K562 (cell line): ENCODE measurements at regions not wholly inside any gene's neighbourhood (a gene's known extent, or its start where the extent isn't known, plus 50 kb on each side); places are given as distances from the start of the nearest gene placed in this dataset.

Experiments used
- ATAC-seq: fragments of 200-7000 bp; cut with Tn5 transposase; 3 replicates; pipeline ENCODE4 v1.9.1; 2020; ENCODE audit warnings: moderate library complexity
- BruUV-seq: library from RNA; stranded (reverse); fragments of 400-500 nt; replicated peaks from 2 replicates; lab custom pipeline; 2021; lab: Mats Ljungman, UMichigan
- CTCF ChIA-PET: fragments of 300-600 bp; formaldehyde crosslinking; extraction: SDS; loops from one replicate; lab custom pipeline; 2021; ENCODE audit warnings: low intra/inter-chr PET ratio; lab: Yijun Ruan, JAX
- POLR2A ChIA-PET: fragments of 300-600, 350-650 bp; sonication (Branson Sonifier 250); formaldehyde crosslinking; extraction: SDS; loops from one replicate; lab custom pipeline; 2021; ENCODE audit warnings: antibody characterized with exemption, inconsistent platforms; lab: Yijun Ruan, JAX
- DNase-seq, 4 experiments: peaks; one replicate each; pipeline versions ENCODE4 v3.0.0 to v3.0.0-alpha.2; 2011 to 2018; ENCODE audit warnings: low spot score in 3 of 4, mixed read lengths in 3 of 4; ENCODE audit errors: extremely low read depth in 1 of 4
- FAIRE-seq: peaks from 2 replicates; lab custom pipeline; 2011; peaks lifted over from hg19 to GRCh38; lab: Jason Lieb, UNC
- H2AFZ ChIP-seq: 2 replicates; pipeline ENCODE4 v1.6.0; 2011; ENCODE audit warnings: low read depth, low read length, control low read depth, inconsistent platforms
- H3K27ac ChIP-seq: fragments of 200-600 bp; 3 replicates; pipeline ENCODE4 v1.8.0; 2011; ENCODE audit warnings: low read depth, mild to moderate bottlenecking, control low read depth, inconsistent platforms, low read length, moderate library complexity, mixed read lengths; ENCODE audit errors: extremely low read depth
- H3K27me3 ChIP-seq, 2 experiments: fragments of 300-600 bp in 1 of 2; 2 replicates in 1 of 2; 3 replicates in 1 of 2; pipeline versions ENCODE4 v1.6.0 to v1.8.0; 2011; ENCODE audit warnings: inconsistent platforms in 2 of 2, low read length in 2 of 2, mild to moderate bottlenecking in 1 of 2, mixed read lengths in 1 of 2, moderate library complexity in 1 of 2; ENCODE audit not compliant: control insufficient read depth in 2 of 2, insufficient read depth in 2 of 2
- H3K36me3 ChIP-seq: fragments of 300-600 bp; 3 replicates; pipeline ENCODE4 v1.8.0; 2011; ENCODE audit warnings: mild to moderate bottlenecking, low read length, inconsistent platforms; ENCODE audit not compliant: control insufficient read depth, insufficient read depth
- H3K4me1 ChIP-seq, 2 experiments: fragments of 200-600 bp in 1 of 2; replicated peaks in 1 of 2; 2 replicates in 1 of 2; 3 replicates in 1 of 2; pipeline versions ENCODE4 v1.5.1 to v1.8.0; 2011; ENCODE audit warnings: inconsistent platforms in 2 of 2, low read length in 2 of 2, mild to moderate bottlenecking in 1 of 2, mixed read lengths in 1 of 2, moderate library complexity in 1 of 2; ENCODE audit not compliant: control insufficient read depth in 2 of 2, insufficient read depth in 2 of 2
- H3K4me2 ChIP-seq: 2 replicates; pipeline ENCODE4 v1.6.1; 2011; ENCODE audit warnings: low read length, control low read depth, inconsistent platforms, mixed read lengths; ENCODE audit not compliant: insufficient read depth
- H3K4me3 ChIP-seq: fragments of 200-600 bp; sonication (generic), shearing (Covaris generic); 2 replicates; pipeline ENCODE4 v1.5.1; 2016; ENCODE audit warnings: control low read depth, inconsistent platforms
- H3K79me2 ChIP-seq: fragments of 200-600 bp; 3 replicates; pipeline ENCODE4 v1.8.0; 2011; ENCODE audit warnings: low read length, inconsistent platforms; ENCODE audit not compliant: control insufficient read depth, insufficient read depth
- H3K9ac ChIP-seq, 2 experiments: 2 replicates each; pipeline versions ENCODE4 v1.6.0 to v1.6.1; 2011; ENCODE audit warnings: low read depth in 2 of 2, low read length in 2 of 2, control low read depth in 1 of 2, inconsistent platforms in 1 of 2, mild to moderate bottlenecking in 1 of 2, mixed read lengths in 1 of 2; ENCODE audit not compliant: insufficient read depth in 1 of 2
- H3K9me1 ChIP-seq: one replicate; pipeline ENCODE4 v1.6.0; 2011; ENCODE audit warnings: inconsistent platforms, mild to moderate bottlenecking, low read length, moderate library complexity; ENCODE audit not compliant: control insufficient read depth, insufficient read depth
- H3K9me3 ChIP-seq: replicated peaks from 2 replicates; pipeline ENCODE4 v1.5.1; 2011; ENCODE audit warnings: low read depth, low read length, inconsistent platforms; ENCODE audit not compliant: control insufficient read depth, insufficient read depth
- H4K20me1 ChIP-seq: replicated peaks from 2 replicates; pipeline ENCODE4 v1.6.1; 2011; ENCODE audit warnings: low read length, inconsistent platforms, mixed read lengths; ENCODE audit not compliant: control insufficient read depth, insufficient read depth
- ATF1 ChIP-seq, 2 experiments: fragments of 450-650 bp in 1 of 2; IDR thresholded peaks; 2 replicates each; pipeline ENCODE4 v1.6.1; 2016; ENCODE audit warnings: missing compliant biosample characterization in 1 of 2, missing genetic modification characterization in 1 of 2
- BRD9 ChIP-seq: fragments of 450-650 bp; IDR thresholded peaks from 2 replicates; pipeline ENCODE4 v1.6.1; 2018; ENCODE audit warnings: low read depth; ENCODE audit not compliant: partially characterized antibody
- CHD1 ChIP-seq: fragments of 200-600 bp; sonication (generic); IDR thresholded peaks from one replicate; pipeline ENCODE4 v1.6.1; 2012; ENCODE audit warnings: mild to moderate bottlenecking, moderate library complexity, low read length, inconsistent platforms
- E2F8 ChIP-seq: fragments of 450-650 bp; IDR thresholded peaks from 2 replicates; pipeline ENCODE4 v1.7.1; 2018; ENCODE audit warnings: mild to moderate bottlenecking, low read depth; ENCODE audit not compliant: partially characterized antibody
- EWSR1 ChIP-seq: fragments of 450-650 bp; IDR thresholded peaks from 2 replicates; pipeline ENCODE4 v1.6.1; 2018; ENCODE audit warnings: borderline replicate concordance, mild to moderate bottlenecking, low read depth, moderate library complexity; ENCODE audit not compliant: partially characterized antibody
- GTF2E2 ChIP-seq: fragments of 200-800 bp; sonication (Bioruptor generic); IDR thresholded peaks from 2 replicates; pipeline ENCODE4 v1.6.1; 2016; ENCODE audit warnings: missing genetic modification characterization, missing compliant biosample characterization
- HDAC1 ChIP-seq, 2 experiments: fragments of 450-650 bp; IDR thresholded peaks; 2 replicates each; pipeline ENCODE4 v1.6.1; 2016 to 2017; ENCODE audit warnings: inconsistent platforms in 1 of 2, mild to moderate bottlenecking in 1 of 2, moderate library complexity in 1 of 2
- MCM5 ChIP-seq: fragments of 450-650 bp; IDR thresholded peaks from 2 replicates; pipeline ENCODE4 v1.6.1; 2016; ENCODE audit warnings: low read depth
- POLR2AphosphoS2 ChIP-seq: IDR thresholded peaks from 2 replicates; pipeline ENCODE4 v1.6.1; 2012; ENCODE audit warnings: low read length, improper control_type of control experiment
- PRMT5 ChIP-seq: sonication (generic); formaldehyde crosslinking; IDR thresholded peaks from 2 replicates; pipeline ENCODE4 v1.5.0; 2020; ENCODE audit warnings: missing genetic modification reagents
- SMARCE1 ChIP-seq: fragments of 450-650 bp; IDR thresholded peaks from 2 replicates; pipeline ENCODE4 v1.7.1; 2016; ENCODE audit warnings: mild to moderate bottlenecking
- SNIP1 ChIP-seq: fragments of 450-650 bp; IDR thresholded peaks from 2 replicates; pipeline ENCODE4 v1.7.1; 2017; ENCODE audit warnings: low read depth, mild to moderate bottlenecking
- ZKSCAN3 ChIP-seq: fragments of 250-450 bp; sonication (Bioruptor Pico); IDR thresholded peaks from 2 replicates; pipeline ENCODE4 v1.4.0; 2020
- ZNF584 ChIP-seq: fragments of 200-800 bp; sonication (Bioruptor generic); IDR thresholded peaks from 2 replicates; pipeline ENCODE4 v1.6.1; 2016; ENCODE audit warnings: low read depth, mild to moderate bottlenecking, missing genetic modification characterization, missing compliant biosample characterization
- ZNF830 ChIP-seq: fragments of 250-450 bp; sonication (Bioruptor Pico); IDR thresholded peaks from 2 replicates; pipeline ENCODE4 v1.5.0; 2021; ENCODE audit warnings: mild to moderate bottlenecking
- WGBS: fragments of 100-300 bp; shearing (Covaris generic); methylation state at CpG from one replicate; pipeline ENCODE4 v1.1.6; 2016; ENCODE audit warnings: low coverage, mixed read lengths; ENCODE audit not compliant: insufficient coverage; ENCODE audit errors: missing lambda C conversion rate; 5-methylcytosine and 5-hydroxymethylcytosine counted together
- in situ Hi-C: fragments of 300-500 bp; cut with MboI; formaldehyde crosslinking; loops from 4 replicates; pipeline ENCODE4 v1.15.0; 2018; ENCODE audit warnings: inconsistent platforms, mixed read lengths
- intact Hi-C: fragments of 100-400 bp; cut with micrococcal nuclease; formaldehyde crosslinking; loops from 2 replicates; pipeline ENCODE4 v1.14.2; 2022
- TF ChIP-seq, protein P1 (sequence below): fragments of 250-450 bp; sonication (Bioruptor Pico); IDR thresholded peaks from 2 replicates; pipeline ENCODE4 v1.4.0; 2020

DNA sequence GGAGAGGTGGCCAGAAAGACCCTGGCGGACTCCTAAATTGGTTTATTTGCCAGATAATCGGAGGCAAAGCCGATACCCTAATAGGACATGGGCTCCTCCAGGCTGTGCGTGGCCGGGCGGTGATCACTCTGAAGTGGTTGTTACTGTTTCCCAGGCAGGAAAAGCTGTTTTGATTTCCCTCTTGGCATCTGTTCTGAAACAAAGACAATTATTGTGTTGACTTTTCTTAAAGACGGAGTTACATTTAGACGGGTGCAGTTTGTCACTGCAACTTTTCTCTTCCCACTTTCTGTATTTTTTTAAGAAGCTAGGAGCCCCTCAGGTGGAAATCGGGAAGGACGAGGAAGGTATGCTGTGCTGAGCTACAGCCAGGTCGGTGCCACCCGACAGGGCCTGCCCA, 1288.4 kb downstream of the BRD1 start:
- intact Hi-C loops (no loop called here), in situ Hi-C loops (no loop called here)
- Histone ChIP-seq H3K9me1 (no peaks in the 10 kb centered on the region), H3K27ac (no peak overlapping the region), H3K4me1 (no peaks in the 10 kb centered on the region), H3K4me3 (no peak overlapping the region), H4K20me1 (no peaks in the 10 kb centered on the region; the same call in 1 of the 2 replicates), H3K9me3 (no peaks in the 10 kb centered on the region), H3K36me3 (no peaks in the 10 kb centered on the region), H3K27me3 (peaks cover 0 to 16% of the 10 kb centered on the region in 2 experiments; a peak in 2 of 5 replicates), H3K4me2 (no peak overlapping the region), H3K9ac (no peak overlapping the region), H2AFZ (no peak overlapping the region)
- FAIRE-seq (no peak), DNase-seq (no peak)
- POLR2A ChIA-PET, result no interaction called here
- CTCF ChIA-PET, result no interaction called here
- no TSS peak for BruUV-seq
- 2% methylated on average over 10 of the region's 12 CpGs for WGBS
- TF ChIP-seq CHD1, result no peak
- no peak for TF ChIP-seq EWSR1
- TF ChIP-seq PRMT5 (CRISPR knock-in tag), result no peak
- no peak for TF ChIP-seq ATF1 (CRISPR knock-in tag; IDR thresholded peaks at IDR 0.05)
- TF ChIP-seq ATF1 (tag; IDR thresholded peaks at IDR 0.05), result no peak
- TF ChIP-seq ZKSCAN3, result no peak
- TF ChIP-seq SMARCE1, result no peak
- TF ChIP-seq SNIP1, result no peak
- no peak for TF ChIP-seq E2F8
- no peak for TF ChIP-seq POLR2AphosphoS2
- TF ChIP-seq GTF2E2 (tag), result no peak
- no peak for TF ChIP-seq HDAC1 (IDR thresholded peaks at IDR 0.05)
- TF ChIP-seq BRD9, result no peak
- TF ChIP-seq ZNF584, result no peak
- TF ChIP-seq MCM5, result no peak
- TF ChIP-seq, protein P1, sequence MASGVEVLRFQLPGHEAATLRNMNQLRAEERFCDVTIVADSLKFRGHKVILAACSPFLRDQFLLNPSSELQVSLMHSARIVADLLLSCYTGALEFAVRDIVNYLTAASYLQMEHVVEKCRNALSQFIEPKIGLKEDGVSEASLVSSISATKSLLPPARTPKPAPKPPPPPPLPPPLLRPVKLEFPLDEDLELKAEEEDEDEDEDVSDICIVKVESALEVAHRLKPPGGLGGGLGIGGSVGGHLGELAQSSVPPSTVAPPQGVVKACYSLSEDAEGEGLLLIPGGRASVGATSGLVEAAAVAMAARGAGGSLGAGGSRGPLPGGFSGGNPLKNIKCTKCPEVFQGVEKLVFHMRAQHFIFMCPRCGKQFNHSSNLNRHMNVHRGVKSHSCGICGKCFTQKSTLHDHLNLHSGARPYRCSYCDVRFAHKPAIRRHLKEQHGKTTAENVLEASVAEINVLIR (CRISPR knock-in tag), result no peak
- TF ChIP-seq ZNF830, result no peak
- TF ChIP-seq, all 486 proteins: peak for 0
- ATAC-seq, result no peak
- H3K79me2 ChIP-seq, result no peaks in the 10 kb centered on the region
